Neural crest cell (in vitro differentiated cells): ENCODE measurements at regions not wholly inside any gene's neighbourhood (a gene's known extent, or its start where the extent isn't known, plus 50 kb on each side); places are given as distances from the start of the nearest gene placed in this dataset.

Experiments
- DNase-seq: peaks from one replicate; pipeline ENCODE4 v3.0.0; 2021; ENCODE audit warnings: low read depth, mixed read lengths, low spot score
- H3K27ac Mint-ChIP-seq: one replicate; pipeline ENCODE4 v1.8.0; 2021; ENCODE audit warnings: mild to moderate bottlenecking, mixed read lengths; ENCODE audit not compliant: unreplicated experiment
- H3K27me3 Mint-ChIP-seq: 2 replicates; pipeline ENCODE4 v1.8.0; 2021; ENCODE audit warnings: low read depth, mild to moderate bottlenecking, mixed read lengths
- H3K36me3 Mint-ChIP-seq: 2 replicates; pipeline ENCODE4 v1.8.0; 2021; ENCODE audit warnings: low read depth, mild to moderate bottlenecking, mixed read lengths
- H3K4me1 Mint-ChIP-seq: 2 replicates; pipeline ENCODE4 v1.8.0; 2021; ENCODE audit warnings: mixed read lengths
- H3K4me3 Mint-ChIP-seq: one replicate; pipeline ENCODE4 v1.8.0; 2021; ENCODE audit warnings: mild to moderate bottlenecking, mixed read lengths
- H3K9me3 Mint-ChIP-seq: 2 replicates; pipeline ENCODE4 v1.8.0; 2021; ENCODE audit warnings: mixed read lengths
- CTCF ChIP-seq: fragments of 200-600 bp; sonication (generic); conservative IDR thresholded peaks from 2 replicates; pipeline ENCODE4 v1.5.0; 2021; ENCODE audit warnings: antibody characterized with exemption, mild to moderate bottlenecking

GRCh38 chr5:92369587-92369986, 986.5 kb upstream of the ARRDC3 start:
- Mint-ChIP-seq H3K4me1 (peaks cover 11% of the 10 kb centered on the region), H3K27ac (no peak overlapping the region), H3K4me3 (no peak overlapping the region), H3K36me3 (peaks cover 4% of the 10 kb centered on the region), H3K27me3 (no peaks in the 10 kb centered on the region), H3K9me3 (peaks cover 8% of the 10 kb centered on the region)
- DNase-seq, result no peak
- no peak for TF ChIP-seq CTCF

GRCh38 chr5:92364986-92365550, 982.0 kb upstream of the ARRDC3 start:
- Mint-ChIP-seq H3K27ac (no peak overlapping the region), H3K9me3 (peaks cover 12% of the 10 kb centered on the region), H3K27me3 (no peaks in the 10 kb centered on the region), H3K4me1 (no peaks in the 10 kb centered on the region), H3K4me3 (no peak overlapping the region), H3K36me3 (peaks cover 4% of the 10 kb centered on the region)
- no peak for DNase-seq
- TF ChIP-seq CTCF, result no peak

- Mint-ChIP-seq H3K4me1 (no peaks in the 10 kb centered on the region), H3K36me3 (peaks cover 12% of the 10 kb centered on the region), H3K27me3 (no peaks in the 10 kb centered on the region), H3K27ac (no peak overlapping the region), H3K4me3 (no peak overlapping the region), H3K9me3 (peaks cover 16% of the 10 kb centered on the region)
- DNase-seq, result no peak
- TF ChIP-seq CTCF, result no peak
These were observed 970.3 kb upstream of the ARRDC3 start for GRCh38 chr5:92353107-92354030.

- Mint-ChIP-seq H3K27ac (peak overlapping the region; percentile 60), H3K9me3 (no peaks in the 10 kb centered on the region), H3K27me3 (no peaks in the 10 kb centered on the region), H3K4me3 (no peak overlapping the region), H3K4me1 (no peaks in the 10 kb centered on the region), H3K36me3 (no peaks in the 10 kb centered on the region)
- no peak for TF ChIP-seq CTCF
- no peak for DNase-seq
These were observed 954.7 kb upstream of the ARRDC3 start for GRCh38 chr5:92337772-92338234.

GRCh38 chr5:92332039-92332438, 948.9 kb upstream of the ARRDC3 start:
- no peak for TF ChIP-seq CTCF

More at GRCh38 chr5:92332039-92332438, 948.9 kb upstream of the ARRDC3 start:
- H3K36me3 Mint-ChIP-seq, result no peaks in the 10 kb centered on the region
- H3K27ac Mint-ChIP-seq, result no peak overlapping the region
- no peaks in the 10 kb centered on the region for H3K27me3 Mint-ChIP-seq
- H3K9me3 Mint-ChIP-seq, result no peaks in the 10 kb centered on the region
- H3K4me1 Mint-ChIP-seq, result no peaks in the 10 kb centered on the region
- H3K4me3 Mint-ChIP-seq, result no peak overlapping the region
- DNase-seq, result no peak
